ENCODE measurements at regions not wholly inside any gene's neighbourhood (a gene's known extent, or its start where the extent isn't known, plus 50 kb on each side); places are given as distances from the start of the nearest gene placed in this dataset.
"Not testable (repeated sequence)": the region's sequence is repeated elsewhere in the genome, so short reads cannot be mapped to it uniquely, and the experiment has no call there.

DNA sequence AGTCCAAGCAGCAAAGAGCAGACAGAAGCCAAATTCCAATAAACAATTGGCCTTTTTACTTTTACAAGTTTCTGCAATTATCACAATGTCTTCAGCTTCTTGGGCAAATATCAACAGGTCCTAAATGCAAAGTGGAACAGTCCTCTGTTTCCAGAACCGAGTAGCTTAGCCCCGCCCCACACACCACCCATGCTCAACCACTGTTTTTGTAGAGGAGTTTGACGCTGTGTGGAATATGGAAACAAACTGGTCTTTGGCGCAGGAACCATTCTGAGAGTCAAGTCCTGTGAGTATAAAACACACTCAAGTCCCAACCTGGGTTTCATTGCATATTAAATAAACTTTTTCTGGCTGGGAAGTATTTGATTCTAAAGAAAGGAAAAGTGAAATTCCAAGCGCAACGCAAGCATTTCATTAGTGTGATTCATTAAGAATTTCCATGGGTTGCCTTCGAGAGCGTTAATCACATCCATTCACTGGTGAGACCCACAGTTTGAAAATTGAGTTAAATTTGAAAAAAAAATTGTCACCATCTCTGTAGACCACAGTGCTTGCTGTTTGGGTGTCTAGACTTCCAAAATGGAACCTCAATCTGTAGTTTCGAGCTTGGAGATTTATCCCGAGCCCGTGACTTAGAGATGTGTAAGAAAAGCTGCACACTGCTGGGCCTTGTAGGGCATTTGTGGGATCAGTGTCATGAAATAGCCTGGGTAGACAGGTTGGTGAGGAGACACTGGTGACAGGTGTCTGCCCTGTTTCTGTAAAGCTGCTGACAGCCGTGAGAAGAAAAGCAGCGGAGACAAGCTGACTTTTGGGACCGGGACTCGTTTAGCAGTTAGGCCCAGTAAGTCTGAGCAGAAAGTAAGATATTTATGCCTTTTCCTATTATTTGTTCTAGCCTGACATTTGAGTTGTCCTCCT, 96.1 kb downstream of the DAD1 start:
- TF ChIP-seq, protein P1, sequence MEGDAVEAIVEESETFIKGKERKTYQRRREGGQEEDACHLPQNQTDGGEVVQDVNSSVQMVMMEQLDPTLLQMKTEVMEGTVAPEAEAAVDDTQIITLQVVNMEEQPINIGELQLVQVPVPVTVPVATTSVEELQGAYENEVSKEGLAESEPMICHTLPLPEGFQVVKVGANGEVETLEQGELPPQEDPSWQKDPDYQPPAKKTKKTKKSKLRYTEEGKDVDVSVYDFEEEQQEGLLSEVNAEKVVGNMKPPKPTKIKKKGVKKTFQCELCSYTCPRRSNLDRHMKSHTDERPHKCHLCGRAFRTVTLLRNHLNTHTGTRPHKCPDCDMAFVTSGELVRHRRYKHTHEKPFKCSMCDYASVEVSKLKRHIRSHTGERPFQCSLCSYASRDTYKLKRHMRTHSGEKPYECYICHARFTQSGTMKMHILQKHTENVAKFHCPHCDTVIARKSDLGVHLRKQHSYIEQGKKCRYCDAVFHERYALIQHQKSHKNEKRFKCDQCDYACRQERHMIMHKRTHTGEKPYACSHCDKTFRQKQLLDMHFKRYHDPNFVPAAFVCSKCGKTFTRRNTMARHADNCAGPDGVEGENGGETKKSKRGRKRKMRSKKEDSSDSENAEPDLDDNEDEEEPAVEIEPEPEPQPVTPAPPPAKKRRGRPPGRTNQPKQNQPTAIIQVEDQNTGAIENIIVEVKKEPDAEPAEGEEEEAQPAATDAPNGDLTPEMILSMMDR (conservative IDR thresholded peaks at IDR 0.05), result no peak
- H3K27ac ChIP-seq, result no peak overlapping the region

DNA sequence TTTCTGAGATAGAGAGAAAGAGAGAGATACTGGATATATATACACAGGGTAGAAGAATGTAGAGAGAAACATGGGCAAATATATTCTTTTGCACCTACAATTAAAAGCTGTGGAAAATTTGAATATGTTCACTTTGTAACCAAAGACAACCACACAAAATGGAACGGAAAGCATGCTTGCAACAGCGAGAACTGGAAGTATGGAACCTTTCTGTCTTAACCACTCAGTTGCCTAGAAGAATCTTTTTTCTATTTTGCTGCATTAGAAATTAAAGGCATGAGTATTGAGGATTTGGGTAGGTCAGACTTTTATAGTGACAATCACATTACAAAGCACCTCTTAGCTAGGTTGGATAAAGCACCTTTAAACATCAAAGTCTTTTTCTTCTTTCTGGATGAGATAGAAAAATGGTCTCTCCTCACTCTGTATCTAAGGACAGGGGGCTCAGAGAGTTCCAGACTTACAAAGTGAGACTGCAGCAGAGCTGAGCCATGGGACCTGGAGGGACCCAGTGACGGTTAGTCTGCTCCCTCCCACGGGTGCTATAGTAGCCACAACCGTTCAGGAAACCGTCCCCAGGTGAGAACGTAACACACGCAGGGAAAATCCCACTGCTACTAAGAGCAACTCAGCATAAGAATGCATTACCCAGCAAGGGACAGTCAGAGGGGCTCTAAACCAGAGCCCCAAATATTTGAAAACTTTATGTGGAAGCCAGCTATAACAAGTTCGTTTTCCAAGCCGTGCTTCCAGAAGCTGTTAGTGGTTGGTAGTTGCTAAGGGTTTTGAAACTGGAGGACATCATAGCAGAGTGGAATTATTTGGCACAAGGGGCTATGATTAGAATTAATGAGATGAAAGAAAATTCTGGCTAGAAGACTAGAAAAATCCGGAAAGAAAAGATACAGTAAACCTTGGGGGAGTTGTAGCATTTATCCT, 97.1 kb downstream of the DAD1 start:
- TF ChIP-seq, protein P1 (conservative IDR thresholded peaks at IDR 0.05), result no peak
- no peak for TF ChIP-seq ZFX (IDR thresholded peaks at IDR 0.05)

DNA sequence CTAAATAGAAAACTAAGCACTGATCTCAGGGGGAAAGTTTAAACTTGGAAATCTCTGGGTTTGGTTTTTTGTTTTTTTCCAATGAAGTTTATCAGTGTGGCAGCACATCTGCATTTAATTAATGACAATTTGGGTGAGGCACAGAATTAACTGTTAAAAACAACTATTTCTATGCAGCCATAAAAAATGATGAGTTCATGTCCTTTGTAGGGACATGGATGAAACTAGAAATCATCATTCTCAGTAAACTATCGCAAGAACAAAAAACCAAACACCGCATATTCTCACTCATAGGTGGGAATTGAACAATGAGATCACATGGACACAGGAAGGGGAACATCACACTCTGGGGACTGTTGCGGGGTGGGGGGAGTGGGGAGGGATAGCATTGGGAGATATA, 98.0 kb downstream of the DAD1 start:
- H3K27ac ChIP-seq, result not testable (repeated sequence)

More for the DNA sequence above, 97.1 kb downstream of the DAD1 start:
- H3K27ac ChIP-seq, result no peak overlapping the region

DNA sequence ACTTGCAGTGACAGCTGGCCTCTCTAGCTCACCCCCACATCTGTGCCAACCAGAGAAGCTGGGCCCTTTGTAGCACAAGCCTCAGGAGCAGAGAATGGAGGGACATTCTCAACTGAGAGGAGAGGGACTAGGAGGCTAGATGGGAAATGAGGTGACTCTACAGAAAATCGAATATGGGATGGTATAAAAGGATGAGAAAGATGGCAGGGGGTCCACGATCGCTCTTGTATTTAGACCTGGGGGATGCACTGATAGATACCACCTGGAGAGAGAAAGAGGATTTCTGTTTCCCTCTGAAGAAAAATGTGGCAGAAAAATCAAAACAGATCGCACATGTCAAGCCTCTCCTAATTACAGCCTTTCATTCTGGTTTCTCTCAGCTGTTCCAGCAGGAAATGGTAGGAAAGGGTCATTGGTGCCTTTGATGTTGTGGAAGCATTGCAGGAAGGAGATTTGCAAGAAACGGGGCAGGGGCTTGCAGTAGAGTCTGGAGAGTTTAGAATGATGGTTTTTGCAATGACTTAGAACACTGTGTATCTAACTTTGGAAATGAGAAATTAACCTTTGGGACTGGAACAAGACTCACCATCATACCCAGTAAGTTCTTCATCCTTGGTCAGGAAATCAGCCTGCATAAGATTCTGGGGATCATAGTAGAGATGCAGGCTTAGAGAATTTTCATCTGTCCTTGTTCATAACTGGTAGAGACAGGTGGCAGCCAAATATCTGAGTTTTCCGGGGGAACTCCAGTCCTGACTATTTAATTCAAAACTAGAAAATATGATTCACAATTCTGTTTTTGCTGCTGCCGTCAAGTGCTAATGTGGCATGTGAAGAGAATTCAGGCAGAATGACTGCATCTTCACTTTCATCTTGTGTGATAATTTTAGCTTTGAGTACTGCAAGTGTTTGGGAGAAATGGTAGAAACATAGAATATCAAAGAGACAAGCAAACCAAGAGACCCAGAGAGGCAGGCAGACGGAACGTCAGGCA, 98.8 kb downstream of the DAD1 start:
- TF ChIP-seq ZFX (IDR thresholded peaks at IDR 0.05), result no peak
- TF ChIP-seq, protein P1 (conservative IDR thresholded peaks at IDR 0.05), result no peak
- H3K27ac ChIP-seq, result no peak overlapping the region

DNA sequence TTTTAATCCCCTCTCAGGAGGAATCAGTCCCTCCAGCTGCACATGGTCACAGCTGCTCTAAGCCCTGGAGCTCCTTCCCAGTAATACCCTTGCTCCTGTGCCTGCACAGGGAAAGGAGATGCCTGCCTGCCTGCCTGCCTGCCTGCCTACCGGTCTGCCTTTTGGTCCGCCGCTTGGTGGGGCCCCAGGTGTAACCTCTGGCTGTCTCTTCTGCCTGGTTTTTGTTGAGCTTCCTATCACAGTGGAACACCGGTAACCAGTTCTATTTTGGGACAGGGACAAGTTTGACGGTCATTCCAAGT, 99.8 kb downstream of the DAD1 start:
- H3K27ac ChIP-seq, result no peak overlapping the region
- TF ChIP-seq ZFX (IDR thresholded peaks at IDR 0.05), result no peak
- TF ChIP-seq, protein P1 (conservative IDR thresholded peaks at IDR 0.05), result no peak

DNA sequence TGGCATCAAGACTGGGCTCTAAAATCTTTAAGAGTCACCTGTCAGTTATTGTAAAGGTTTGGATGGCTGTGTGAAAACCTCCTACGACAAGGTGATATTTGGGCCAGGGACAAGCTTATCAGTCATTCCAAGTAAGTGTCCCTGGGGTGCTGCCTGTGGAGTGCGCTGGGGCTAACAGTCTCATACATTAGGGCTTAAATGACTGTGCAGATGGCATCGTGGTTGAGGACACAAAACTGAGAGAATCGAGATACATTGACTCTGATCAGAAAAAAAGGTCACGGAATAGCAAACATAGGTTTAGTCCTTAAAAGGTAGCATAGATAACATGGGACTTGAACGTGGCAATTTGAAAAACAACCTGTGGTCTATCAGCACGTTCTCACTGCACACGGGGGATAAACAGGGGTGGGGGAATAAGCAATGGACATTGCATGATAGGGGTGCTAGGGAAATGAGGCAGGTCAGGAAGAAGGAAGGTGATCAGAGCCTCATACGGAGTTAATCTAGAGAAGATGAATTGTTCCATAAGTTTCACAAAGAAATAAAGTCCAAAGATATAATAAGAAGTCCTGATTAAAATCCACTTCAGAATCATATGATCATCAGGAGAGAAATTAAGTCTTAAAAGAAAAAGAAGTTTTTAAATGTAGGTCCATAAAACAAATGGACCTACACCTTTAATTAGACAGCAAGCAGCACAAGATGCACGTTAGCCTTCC, 100.3 kb downstream of the DAD1 start:
- TF ChIP-seq ZFX (IDR thresholded peaks at IDR 0.05), result no peak
- TF ChIP-seq, protein P1 (conservative IDR thresholded peaks at IDR 0.05), result no peak
- no peak overlapping the region for H3K27ac ChIP-seq

DNA sequence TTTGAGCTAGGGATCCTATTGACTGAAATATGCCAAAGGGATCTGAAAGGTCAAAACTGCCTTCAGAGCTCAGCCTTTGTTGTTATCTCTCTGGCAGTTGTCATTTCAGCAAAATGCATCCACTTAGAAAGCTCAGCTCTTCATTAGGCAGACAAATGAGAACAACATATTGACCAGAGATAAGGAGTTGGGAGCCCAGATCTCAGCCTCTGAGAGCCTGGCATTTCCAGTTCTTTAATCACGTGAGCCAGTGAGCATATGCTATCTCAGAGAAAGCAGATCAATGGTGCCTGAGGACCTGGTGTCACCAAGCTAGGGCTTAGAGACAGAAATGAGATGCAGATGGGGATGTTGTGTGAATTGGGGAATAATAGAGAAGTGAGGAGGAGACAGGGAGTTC, 101.1 kb downstream of the DAD1 start:
- TF ChIP-seq, protein P1 (conservative IDR thresholded peaks at IDR 0.05), result no peak
- no peak for TF ChIP-seq ZFX (IDR thresholded peaks at IDR 0.05)
- no peak overlapping the region for H3K27ac ChIP-seq

All from C4-2B (cell line).